ENCODE measurements at regions not wholly inside any gene's neighbourhood (a gene's known extent, or its start where the extent isn't known, plus 50 kb on each side); places are given as distances from the start of the nearest gene placed in this dataset.

DNA sequence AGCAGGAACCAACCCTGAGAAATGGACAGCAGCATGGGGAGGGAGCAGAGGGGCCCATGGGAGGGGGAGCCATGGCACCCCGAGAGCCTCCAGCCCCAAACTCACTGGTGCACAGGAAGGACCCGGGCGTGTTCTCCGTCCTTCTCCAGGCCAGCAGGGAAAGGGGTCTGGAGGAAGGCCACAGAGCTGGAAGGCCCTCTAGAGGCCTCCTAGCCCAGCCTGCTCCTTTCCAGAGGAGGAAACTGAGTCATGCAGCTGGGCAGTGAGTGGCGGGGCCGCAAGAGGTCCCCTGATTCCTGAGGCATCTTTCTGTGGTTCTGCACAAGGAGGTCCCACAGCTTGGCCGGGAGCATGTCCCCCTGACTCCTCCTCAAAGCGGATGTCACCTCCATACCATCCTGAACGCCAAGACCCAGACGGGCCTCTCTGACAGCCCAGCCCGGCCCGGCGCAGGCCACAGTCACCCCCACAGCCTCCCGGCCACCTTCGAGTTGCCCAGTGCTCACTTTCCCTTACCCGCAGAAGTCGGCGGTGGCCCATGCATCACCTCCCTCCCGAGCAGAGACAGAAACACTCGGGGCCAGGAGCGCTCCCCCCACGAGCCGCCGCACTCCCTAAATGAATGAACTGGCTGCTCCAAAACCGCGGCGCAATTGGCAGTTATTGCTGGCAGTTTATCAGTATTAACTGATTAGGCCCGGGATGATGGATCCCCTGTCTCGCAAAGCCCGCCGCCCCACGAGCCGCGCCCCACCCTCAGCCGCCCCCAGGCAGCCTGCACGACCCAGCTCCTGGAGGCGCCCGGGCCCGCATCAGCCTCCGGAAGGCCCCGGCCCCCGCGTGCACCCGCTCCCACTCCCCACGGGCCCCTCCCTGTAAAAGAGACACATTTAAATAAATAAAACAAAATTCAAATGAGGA lies 272.5 kb downstream of the BUD13 start:
- TF ChIP-seq CTCF (IDR thresholded peaks at IDR 0.05; ENCODE audit: control insufficient read depth, insufficient read depth, low read depth, low read length, missing control alignments) = no peak
- no peak overlapping the region for H3K4me3 ChIP-seq (ENCODE audit: control insufficient read depth, low read depth, low read length)
- no peak for DNase-seq (ENCODE audit: low read depth)

- H3K4me3 ChIP-seq (ENCODE audit: control insufficient read depth, low read depth, low read length) = no peak overlapping the region
- DNase-seq (ENCODE audit: low read depth) = peak; percentile 10
- TF ChIP-seq CTCF (IDR thresholded peaks at IDR 0.05; ENCODE audit: control insufficient read depth, insufficient read depth, low read depth, low read length, missing control alignments) = peak; percentile 59
Observed at GRCh38 chr11:116499396-116500003, 273.3 kb downstream of the BUD13 start.

- DNase-seq (ENCODE audit: low read depth) = no peak
- TF ChIP-seq CTCF (IDR thresholded peaks at IDR 0.05; ENCODE audit: control insufficient read depth, insufficient read depth, low read depth, low read length, missing control alignments) = no peak
- no peak overlapping the region for H3K4me3 ChIP-seq (ENCODE audit: control insufficient read depth, low read depth, low read length)
Observed at GRCh38 chr11:116498161-116498560, 274.6 kb downstream of the BUD13 start.

GRCh38 chr11:116492600-116492999 lies 280.2 kb downstream of the BUD13 start:
- no peak overlapping the region for H3K4me3 ChIP-seq (ENCODE audit: control insufficient read depth, low read depth, low read length)
- DNase-seq (ENCODE audit: low read depth) = no peak
- TF ChIP-seq CTCF (IDR thresholded peaks at IDR 0.05; ENCODE audit: control insufficient read depth, insufficient read depth, low read depth, low read length, missing control alignments) = no peak

- DNase-seq (ENCODE audit: low read depth) = no peak
- H3K4me3 ChIP-seq (ENCODE audit: control insufficient read depth, low read depth, low read length) = no peak overlapping the region
- TF ChIP-seq CTCF (IDR thresholded peaks at IDR 0.05; ENCODE audit: control insufficient read depth, insufficient read depth, low read depth, low read length, missing control alignments) = no peak
Observed at GRCh38 chr11:116488836-116489389, 283.9 kb downstream of the BUD13 start.

GRCh38 chr11:116485425-116485824 lies 287.4 kb downstream of the BUD13 start:
- no peak for DNase-seq (ENCODE audit: low read depth)
- TF ChIP-seq CTCF (IDR thresholded peaks at IDR 0.05; ENCODE audit: control insufficient read depth, insufficient read depth, low read depth, low read length, missing control alignments) = no peak
- H3K4me3 ChIP-seq (ENCODE audit: control insufficient read depth, low read depth, low read length) = no peak overlapping the region

Measured in AG09309 (cell line).